HG02623 (cell line): ENCODE measurements at regions not wholly inside any gene's neighbourhood (a gene's known extent, or its start where the extent isn't known, plus 50 kb on each side); places are given as distances from the start of the nearest gene placed in this dataset.

Experiments used
- ATAC-seq: cut with Tn5 transposase; IDR thresholded peaks from one replicate; pipeline ENCODE4 v1.9.1; 2021; ENCODE audit warnings: moderate library complexity; ENCODE audit not compliant: unreplicated experiment

- ATAC-seq, result no peak
Measured at GRCh38 chr1:59105548-59106507, 191.1 kb upstream of the FGGY start.

- no peak for ATAC-seq
Measured at GRCh38 chr1:59107516-59107915, 189.4 kb upstream of the FGGY start.

GRCh38 chr1:59107916-59108315 is 189.0 kb upstream of the FGGY start:
- ATAC-seq, result no peak

GRCh38 chr1:59108481-59109317 is 188.2 kb upstream of the FGGY start:
- ATAC-seq, result no peak

- ATAC-seq, result no peak
Measured at GRCh38 chr1:59110271-59110670, 186.6 kb upstream of the FGGY start.

- ATAC-seq, result no peak
Measured at GRCh38 chr1:59113876-59114457, 182.9 kb upstream of the FGGY start.

- no peak for ATAC-seq
Measured at GRCh38 chr1:59115865-59116264, 181.0 kb upstream of the FGGY start.

- ATAC-seq, result no peak
Measured at GRCh38 chr1:59116920-59117542, 179.9 kb upstream of the FGGY start.

- no peak for ATAC-seq
Measured at GRCh38 chr1:59122527-59122926, 174.4 kb upstream of the FGGY start.

- no peak for ATAC-seq
Measured at GRCh38 chr1:59123081-59123681, 173.7 kb upstream of the FGGY start.

- ATAC-seq, result no peak
Measured at GRCh38 chr1:59124166-59124565, 172.7 kb upstream of the FGGY start.

- no peak for ATAC-seq
Measured at GRCh38 chr1:59125154-59125553, 171.7 kb upstream of the FGGY start.

GRCh38 chr1:59125676-59126320 is 171.1 kb upstream of the FGGY start:
- ATAC-seq, result no peak

- ATAC-seq, result no peak
Measured at GRCh38 chr1:59126366-59126765, 170.5 kb upstream of the FGGY start.

GRCh38 chr1:59128239-59128736 is 168.6 kb upstream of the FGGY start:
- no peak for ATAC-seq

GRCh38 chr1:59128784-59129227 is 168.1 kb upstream of the FGGY start:
- ATAC-seq, result no peak

GRCh38 chr1:59132295-59132694 is 164.6 kb upstream of the FGGY start:
- no peak for ATAC-seq

GRCh38 chr1:59133997-59134396 is 162.9 kb upstream of the FGGY start:
- ATAC-seq, result no peak

- ATAC-seq, result no peak
Measured at GRCh38 chr1:59135761-59136255, 161.1 kb upstream of the FGGY start.
